ENCODE measurements at regions not wholly inside any gene's neighbourhood (a gene's known extent, or its start where the extent isn't known, plus 50 kb on each side); places are given as distances from the start of the nearest gene placed in this dataset.

- no peaks in the 10 kb centered on the region for H3K9me3 ChIP-seq (ENCODE audit: control insufficient read depth, insufficient read depth, low read depth, low read length)
- no peaks in the 10 kb centered on the region for H3K4me1 ChIP-seq (ENCODE audit: control insufficient read depth, insufficient read depth, low read length)
- no peak overlapping the region for H3K4me3 ChIP-seq (ENCODE audit: low read depth, low read length)
- no peaks in the 10 kb centered on the region for H3K36me3 ChIP-seq (ENCODE audit: control insufficient read depth in 2 of 2, insufficient read depth in 1 of 2, low read length in 2 of 2)
- CTCF ChIA-PET: interaction anchor here (1.4 kb wide), 1 partner anchor 114 kb away, joined by 5 read pairs; no protein-coding TSS in a partner anchor
- POLR2A ChIA-PET: no interaction called here
- no peak for TF ChIP-seq KLF17 (tag by site-specific recombination; IDR thresholded peaks at IDR 0.05)
- TF ChIP-seq MEIS1 (CRISPR knock-in tag; IDR thresholded peaks at IDR 0.05; ENCODE audit: borderline replicate concordance): no peak
- peak; percentile 36; the same call in 1 of the 2 replicates for TF ChIP-seq ZNF654 (tag by site-specific recombination; IDR thresholded peaks at IDR 0.05; ENCODE audit: low read depth)
- no peak overlapping the region for H3K27ac ChIP-seq (ENCODE audit: extremely low read depth, low read depth, low read length)
These were observed 430.9 kb downstream of the C4orf33 start for GRCh38 chr4:129526812-129527211.

GRCh38 chr4:129531253-129531652 lies 435.3 kb downstream of the C4orf33 start:
- Histone ChIP-seq H3K9me3 (ENCODE audit: control insufficient read depth, insufficient read depth, low read depth, low read length) (no peaks in the 10 kb centered on the region), H3K4me1 (ENCODE audit: control insufficient read depth, insufficient read depth, low read length) (no peaks in the 10 kb centered on the region), H3K27ac (ENCODE audit: extremely low read depth, low read depth, low read length) (no peak overlapping the region), H3K4me3 (ENCODE audit: low read depth, low read length) (no peak overlapping the region), H3K36me3 (ENCODE audit: control insufficient read depth in 2 of 2, insufficient read depth in 1 of 2, low read length in 2 of 2) (no peaks in the 10 kb centered on the region)
- ChIA-PET CTCF (no interaction called here), POLR2A (no interaction called here)
- TF ChIP-seq ZNF394 (tag by site-specific recombination; IDR thresholded peaks at IDR 0.05; ENCODE audit: borderline replicate concordance): no peak
- TF ChIP-seq SALL2 (tag by site-specific recombination; IDR thresholded peaks at IDR 0.05; ENCODE audit: borderline replicate concordance): no peak
- no peak for TF ChIP-seq ZXDB (tag by site-specific recombination; IDR thresholded peaks at IDR 0.05)
- no peak for TF ChIP-seq ZNF174 (tag by site-specific recombination; IDR thresholded peaks at IDR 0.05)
- no peak for TF ChIP-seq ZNF658 (tag by site-specific recombination; IDR thresholded peaks at IDR 0.05)
- TF ChIP-seq SETDB1 (IDR thresholded peaks at IDR 0.05; ENCODE audit: insufficient read length, low read length): no peak
- no peak for TF ChIP-seq REST (tag by site-specific recombination; IDR thresholded peaks at IDR 0.05)
- no peak for TF ChIP-seq ZNF660 (tag by site-specific recombination; IDR thresholded peaks at IDR 0.05)
- no peak for TF ChIP-seq MZF1 (tag by site-specific recombination; IDR thresholded peaks at IDR 0.05; ENCODE audit: borderline replicate concordance)
- no peak for TF ChIP-seq ZNF514 (tag by site-specific recombination; IDR thresholded peaks at IDR 0.05)
- no peak for TF ChIP-seq ZNF513 (tag by site-specific recombination; IDR thresholded peaks at IDR 0.05)
- TF ChIP-seq ZNF530 (tag by site-specific recombination; IDR thresholded peaks at IDR 0.05; ENCODE audit: low read depth): no peak
- TF ChIP-seq ZNF302 (tag by site-specific recombination; IDR thresholded peaks at IDR 0.05; ENCODE audit: low read depth): no peak
- no peak for TF ChIP-seq ZNF433 (tag by site-specific recombination; IDR thresholded peaks at IDR 0.05; ENCODE audit: low read depth)
- no peak for TF ChIP-seq ZNF48 (tag by site-specific recombination; IDR thresholded peaks at IDR 0.05)
- TF ChIP-seq ZNF366 (tag by site-specific recombination; conservative IDR thresholded peaks at IDR 0.05): no peak
- TF ChIP-seq ZFP37 (tag by site-specific recombination; IDR thresholded peaks at IDR 0.05): no peak
- TF ChIP-seq ZNF354C (tag by site-specific recombination; IDR thresholded peaks at IDR 0.05; ENCODE audit: borderline replicate concordance, low read depth): no peak
- TF ChIP-seq ZNF2 (tag by site-specific recombination; IDR thresholded peaks at IDR 0.05): no peak

Data from HEK293 (cell line).